Activated naive CD4-positive, alpha-beta T cell treated with anti-CD3 and anti-CD28 coated beads for 36 hours (primary cell): ENCODE measurements at regions not wholly inside any gene's neighbourhood (a gene's known extent, or its start where the extent isn't known, plus 50 kb on each side); places are given as distances from the start of the nearest gene placed in this dataset.

Experiments used
- CTCF ChIA-PET: fragments of 350-600 bp; sonication (Branson Sonifier 250); formaldehyde crosslinking; loops from one replicate; lab custom pipeline; 2021; ENCODE audit warnings: antibody characterized with exemption; lab: Charles Lee
- DNase-seq: peaks from one replicate; pipeline ENCODE4 v3.0.0-alpha.2; 2020
- H3K27ac Mint-ChIP-seq: one replicate; pipeline ENCODE4 v1.8.0; 2021; ENCODE audit warnings: mild to moderate bottlenecking, mixed read lengths
- H3K27me3 Mint-ChIP-seq: one replicate; pipeline ENCODE4 v1.8.0; 2021; ENCODE audit warnings: low read depth, mixed read lengths
- H3K36me3 Mint-ChIP-seq: one replicate; pipeline ENCODE4 v1.8.0; 2021; ENCODE audit warnings: low read depth, mixed read lengths
- H3K4me1 Mint-ChIP-seq: one replicate; pipeline ENCODE4 v1.8.0; 2021; ENCODE audit warnings: low read depth, mixed read lengths
- H3K4me3 Mint-ChIP-seq: one replicate; pipeline ENCODE4 v1.8.0; 2021; ENCODE audit warnings: mild to moderate bottlenecking, moderate library complexity, mixed read lengths
- H3K9me3 Mint-ChIP-seq: one replicate; pipeline ENCODE4 v1.8.0; 2021; ENCODE audit warnings: mixed read lengths
- intact Hi-C: fragments of 100-400 bp; cut with micrococcal nuclease; formaldehyde crosslinking; loops from one replicate; pipeline ENCODE4 v1.15.1; 2023

DNA sequence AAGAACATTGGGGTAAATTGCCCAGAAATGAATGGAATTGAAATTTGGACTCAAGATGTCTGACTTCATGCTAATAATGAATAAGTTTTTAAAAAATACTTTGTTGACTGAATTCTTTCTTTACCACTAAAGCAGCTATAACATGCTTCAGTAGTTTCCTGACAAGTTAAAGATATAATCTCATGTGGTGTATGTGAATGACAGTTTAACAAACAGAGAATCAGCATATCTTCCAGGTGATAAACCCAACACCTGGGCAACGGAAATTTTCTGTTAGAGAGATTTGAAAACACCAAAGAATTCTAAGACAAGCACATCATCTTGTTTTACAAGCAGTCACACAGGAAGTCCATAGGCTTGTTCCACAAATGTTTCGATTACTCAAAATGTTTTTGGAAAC is 372.6 kb upstream of the VRK2 start:
- H3K9me3 Mint-ChIP-seq: no peaks in the 10 kb centered on the region
- intact Hi-C loops: no loop called here

DNA sequence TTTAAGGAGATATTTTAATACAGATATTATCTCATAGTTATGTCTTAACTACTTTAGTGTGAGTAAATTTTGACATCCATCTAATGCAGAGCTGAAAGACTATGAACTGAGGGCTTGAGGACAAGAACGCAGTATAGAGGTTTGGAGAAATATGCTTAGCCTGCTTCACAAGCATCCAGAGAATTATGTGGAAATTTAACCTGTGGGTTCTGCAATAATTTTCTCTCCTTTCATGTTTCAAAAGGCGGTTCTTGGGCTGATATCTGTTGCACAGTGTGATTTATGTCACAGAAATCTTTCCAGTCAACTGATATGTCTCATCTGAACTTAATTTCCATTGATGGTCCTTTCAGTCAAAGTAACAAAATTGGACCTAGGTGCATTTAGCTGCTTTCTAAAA is 371.9 kb upstream of the VRK2 start:
- DNase-seq: no peak
- intact Hi-C loops: no loop called here
- Mint-ChIP-seq H3K4me3 (no peak overlapping the region), H3K9me3 (no peaks in the 10 kb centered on the region), H3K27me3 (no peaks in the 10 kb centered on the region), H3K4me1 (no peaks in the 10 kb centered on the region), H3K36me3 (no peaks in the 10 kb centered on the region), H3K27ac (no peak overlapping the region)
- CTCF ChIA-PET: interaction anchor here (0.6 kb wide), 1 partner anchor 86 kb away, joined by 3 read pairs; no protein-coding TSS in a partner anchor

More for the DNA sequence above, 372.6 kb upstream of the VRK2 start:
- no peak overlapping the region for H3K4me3 Mint-ChIP-seq
- H3K36me3 Mint-ChIP-seq: no peaks in the 10 kb centered on the region
- no peaks in the 10 kb centered on the region for H3K27me3 Mint-ChIP-seq
- H3K27ac Mint-ChIP-seq: no peak overlapping the region
- CTCF ChIA-PET: no interaction called here
- H3K4me1 Mint-ChIP-seq: no peaks in the 10 kb centered on the region
- DNase-seq: no peak

DNA sequence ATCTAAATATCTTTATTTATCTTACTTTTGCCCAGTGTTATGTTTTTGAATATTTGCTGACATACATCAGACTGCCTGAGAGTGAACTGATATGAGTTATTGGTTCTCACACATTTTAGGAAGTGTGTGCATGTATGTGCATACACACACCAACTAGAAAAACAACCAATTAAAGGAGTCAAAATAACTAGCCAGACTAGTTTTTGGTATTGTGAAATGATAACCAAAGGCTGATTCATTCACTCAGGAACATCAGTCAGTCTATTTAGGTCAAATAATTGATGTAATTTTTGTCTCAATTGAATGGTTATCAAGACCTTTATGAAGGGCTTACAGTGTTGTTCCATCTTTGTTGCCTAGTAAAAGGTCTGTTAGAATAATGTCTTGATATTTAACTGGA is 369.3 kb upstream of the VRK2 start:
- no peak for DNase-seq
- H3K36me3 Mint-ChIP-seq: no peaks in the 10 kb centered on the region
- CTCF ChIA-PET: no interaction called here
- H3K27ac Mint-ChIP-seq: no peak overlapping the region
- intact Hi-C loops: no loop called here
- H3K27me3 Mint-ChIP-seq: no peaks in the 10 kb centered on the region
- H3K4me1 Mint-ChIP-seq: no peaks in the 10 kb centered on the region
- no peak overlapping the region for H3K4me3 Mint-ChIP-seq
- H3K9me3 Mint-ChIP-seq: no peaks in the 10 kb centered on the region

DNA sequence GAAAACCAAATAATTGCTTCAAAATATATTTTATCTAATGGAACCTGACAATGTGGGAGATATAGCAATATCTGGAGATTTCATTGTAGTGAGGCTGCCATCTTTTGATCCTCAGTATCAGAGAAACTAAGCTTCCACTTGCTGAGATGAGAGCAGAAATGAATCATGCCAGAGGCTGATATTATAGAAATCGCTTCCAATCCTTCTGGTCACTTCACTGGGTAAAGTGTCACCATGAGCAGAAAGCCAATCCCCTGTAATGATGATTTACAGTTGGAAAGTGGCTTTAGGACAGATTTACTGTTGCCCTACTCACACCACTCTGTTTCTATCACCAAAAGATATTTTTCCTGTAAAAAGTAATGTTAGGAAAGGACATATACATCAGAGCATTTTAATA is 365.0 kb upstream of the VRK2 start:
- no peak overlapping the region for H3K27ac Mint-ChIP-seq

DNA sequence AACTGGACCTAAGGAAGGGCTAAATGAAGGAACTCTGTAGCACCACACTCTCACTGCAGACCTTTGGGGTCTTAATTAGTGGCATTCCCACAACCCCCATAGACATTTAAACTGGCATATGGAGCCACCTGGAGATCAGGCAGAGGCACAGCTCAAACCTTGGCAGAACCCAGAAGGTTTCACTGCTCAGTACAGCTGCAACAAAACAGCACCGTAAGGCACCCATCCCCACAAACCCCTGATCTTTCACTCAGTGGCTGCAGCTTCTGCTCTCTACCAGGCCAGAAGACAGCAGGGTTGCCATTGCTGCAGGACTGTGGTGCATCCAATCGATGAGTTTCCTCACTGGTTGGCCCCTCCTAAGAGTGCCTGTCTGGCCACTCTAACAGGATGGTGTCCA is 361.6 kb upstream of the VRK2 start:
- CTCF ChIA-PET: interaction anchor here (0.7 kb wide), 1 partner anchor 536 kb away, joined by 3 read pairs; no protein-coding TSS in a partner anchor
- H3K4me3 Mint-ChIP-seq: no peak overlapping the region
- intact Hi-C loops: no loop called here
- H3K36me3 Mint-ChIP-seq: no peaks in the 10 kb centered on the region
- peaks cover 14% of the 10 kb centered on the region for H3K9me3 Mint-ChIP-seq
- H3K4me1 Mint-ChIP-seq: no peaks in the 10 kb centered on the region
- H3K27me3 Mint-ChIP-seq: peaks cover 2% of the 10 kb centered on the region
- no peak for DNase-seq
- no peak overlapping the region for H3K27ac Mint-ChIP-seq

More for the DNA sequence above, 365.0 kb upstream of the VRK2 start:
- Mint-ChIP-seq H3K9me3 (no peaks in the 10 kb centered on the region), H3K4me1 (no peaks in the 10 kb centered on the region), H3K36me3 (no peaks in the 10 kb centered on the region), H3K27me3 (peaks cover 2% of the 10 kb centered on the region), H3K4me3 (no peak overlapping the region)
- intact Hi-C loops: no loop called here
- CTCF ChIA-PET: no interaction called here
- DNase-seq: no peak

DNA sequence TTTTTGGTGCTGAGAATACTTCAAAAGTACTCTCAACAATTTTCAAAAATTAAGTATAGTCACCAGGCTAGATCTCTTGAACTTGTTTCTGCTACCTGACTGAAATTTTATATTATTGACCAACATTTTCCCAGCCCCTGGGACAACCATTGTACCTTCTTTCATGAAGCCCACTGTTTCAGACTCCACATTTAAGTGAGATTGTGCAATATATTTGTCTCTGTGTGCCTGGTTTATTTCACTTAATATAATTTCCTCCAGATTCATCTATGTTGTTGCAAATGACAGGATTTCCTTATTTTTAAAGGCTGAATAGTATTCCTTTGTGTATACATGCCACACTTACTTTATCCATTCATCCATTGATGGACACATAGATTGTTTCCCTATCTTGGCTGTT is 354.2 kb upstream of the VRK2 start:
- Mint-ChIP-seq H3K27me3 (no peaks in the 10 kb centered on the region), H3K36me3 (no peaks in the 10 kb centered on the region), H3K4me3 (no peak overlapping the region), H3K4me1 (no peaks in the 10 kb centered on the region), H3K9me3 (peaks cover 29% of the 10 kb centered on the region), H3K27ac (no peak overlapping the region)
- CTCF ChIA-PET: no interaction called here
- intact Hi-C loops: no loop called here
- no peak for DNase-seq

DNA sequence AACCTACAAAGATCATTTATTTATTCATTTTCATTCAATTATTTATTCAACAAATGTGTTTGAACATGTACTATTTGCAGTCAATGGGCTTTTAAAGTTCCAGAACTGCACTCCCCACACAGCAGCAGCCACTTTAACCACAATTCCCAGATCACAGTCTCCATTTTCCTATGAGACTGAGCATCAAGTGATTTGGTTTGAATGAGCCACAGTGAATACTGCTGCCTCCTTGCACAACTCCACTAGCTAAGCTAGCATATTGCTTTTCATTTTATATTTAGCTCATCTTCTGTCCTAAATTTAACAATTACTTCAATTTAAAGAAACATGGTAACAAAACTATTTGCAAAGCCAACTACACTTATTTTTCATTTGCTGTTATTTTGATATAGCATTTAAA is 353.4 kb upstream of the VRK2 start:
- no peak overlapping the region for H3K4me3 Mint-ChIP-seq
- intact Hi-C loops: no loop called here
- peaks cover 29% of the 10 kb centered on the region for H3K9me3 Mint-ChIP-seq
- H3K27ac Mint-ChIP-seq: no peak overlapping the region
- CTCF ChIA-PET: interaction anchor here (0.6 kb wide), 1 partner anchor 1844 kb away, joined by 4 read pairs; no protein-coding TSS in a partner anchor
- no peak for DNase-seq
- no peaks in the 10 kb centered on the region for H3K36me3 Mint-ChIP-seq
- H3K4me1 Mint-ChIP-seq: no peaks in the 10 kb centered on the region
- H3K27me3 Mint-ChIP-seq: no peaks in the 10 kb centered on the region

DNA sequence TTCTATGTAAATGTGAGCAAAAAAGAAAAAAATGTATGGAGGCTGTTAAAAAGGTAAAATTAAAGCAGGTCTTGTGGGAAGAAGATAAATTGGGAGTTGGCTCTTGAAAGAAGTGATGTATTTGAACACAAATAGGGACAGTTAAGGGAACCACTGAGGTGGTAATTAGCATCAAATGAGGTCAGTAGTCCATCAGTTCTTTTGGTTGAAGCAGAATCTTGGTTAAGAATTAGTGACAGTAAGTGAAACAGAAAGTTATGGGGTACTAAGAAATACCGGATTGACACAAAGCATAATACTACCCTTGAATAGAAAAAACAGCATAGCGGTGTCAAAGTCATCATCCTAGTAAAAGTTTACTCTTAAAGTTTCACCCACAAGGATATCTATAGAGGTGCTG is 352.6 kb upstream of the VRK2 start:
- intact Hi-C loops: no loop called here
- Mint-ChIP-seq H3K27me3 (no peaks in the 10 kb centered on the region), H3K27ac (no peak overlapping the region), H3K4me1 (no peaks in the 10 kb centered on the region), H3K9me3 (peaks cover 24% of the 10 kb centered on the region), H3K4me3 (no peak overlapping the region), H3K36me3 (no peaks in the 10 kb centered on the region)
- CTCF ChIA-PET: no interaction called here
- no peak for DNase-seq

DNA sequence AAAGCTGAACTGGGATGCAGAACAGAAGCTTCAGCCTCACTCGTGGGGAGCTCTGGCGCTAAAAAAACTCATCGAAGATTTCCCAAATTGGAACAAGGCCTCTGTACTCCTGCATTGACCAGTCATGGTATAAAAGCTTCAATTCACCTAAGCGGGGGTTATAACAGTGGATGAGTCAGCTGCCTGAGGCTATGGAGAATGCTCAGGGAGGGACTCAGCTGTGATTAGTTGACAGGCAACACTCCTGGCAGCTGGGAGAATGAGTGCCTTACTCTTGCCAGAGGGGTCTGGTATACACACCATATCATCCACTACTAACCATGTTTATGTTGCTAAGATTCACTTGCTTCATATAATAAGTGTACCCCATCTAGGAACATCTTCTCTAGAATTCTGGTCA is 350.6 kb upstream of the VRK2 start:
- CTCF ChIA-PET: interaction anchor here (1.0 kb wide), 1 partner anchor 25 kb away, joined by 3 read pairs; no protein-coding TSS in a partner anchor
- intact Hi-C loops: no loop called here
- Mint-ChIP-seq H3K4me1 (no peaks in the 10 kb centered on the region), H3K4me3 (no peak overlapping the region), H3K9me3 (peaks cover 7% of the 10 kb centered on the region), H3K27me3 (no peaks in the 10 kb centered on the region), H3K27ac (no peak overlapping the region), H3K36me3 (no peaks in the 10 kb centered on the region)
- DNase-seq: no peak

DNA sequence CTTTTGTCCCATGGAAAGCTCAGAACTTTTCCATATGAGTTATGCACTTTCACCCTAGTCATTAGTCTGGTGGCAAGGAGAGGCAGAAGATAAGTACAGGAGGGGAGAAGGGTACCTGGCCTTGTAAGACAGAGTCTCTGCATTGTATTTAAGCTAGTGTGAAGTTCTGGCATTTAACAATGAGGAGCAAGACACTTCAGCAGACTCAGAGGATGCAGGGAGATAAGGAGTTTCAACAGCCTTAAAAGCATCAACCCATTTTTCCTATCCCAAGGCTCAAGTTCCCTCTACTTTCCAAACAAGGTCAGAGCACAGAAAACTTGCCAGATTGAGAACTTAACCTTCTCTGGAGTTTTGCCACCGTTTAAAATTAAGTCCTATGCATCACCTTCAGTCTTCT is 348.2 kb upstream of the VRK2 start:
- intact Hi-C loops: no loop called here
- Mint-ChIP-seq H3K9me3 (no peaks in the 10 kb centered on the region), H3K27ac (no peak overlapping the region), H3K36me3 (no peaks in the 10 kb centered on the region), H3K4me1 (no peaks in the 10 kb centered on the region), H3K27me3 (no peaks in the 10 kb centered on the region), H3K4me3 (no peak overlapping the region)
- DNase-seq: no peak
- CTCF ChIA-PET: interaction anchor here (0.5 kb wide), 1 partner anchor 143 kb away, joined by 5 read pairs; no protein-coding TSS in a partner anchor

DNA sequence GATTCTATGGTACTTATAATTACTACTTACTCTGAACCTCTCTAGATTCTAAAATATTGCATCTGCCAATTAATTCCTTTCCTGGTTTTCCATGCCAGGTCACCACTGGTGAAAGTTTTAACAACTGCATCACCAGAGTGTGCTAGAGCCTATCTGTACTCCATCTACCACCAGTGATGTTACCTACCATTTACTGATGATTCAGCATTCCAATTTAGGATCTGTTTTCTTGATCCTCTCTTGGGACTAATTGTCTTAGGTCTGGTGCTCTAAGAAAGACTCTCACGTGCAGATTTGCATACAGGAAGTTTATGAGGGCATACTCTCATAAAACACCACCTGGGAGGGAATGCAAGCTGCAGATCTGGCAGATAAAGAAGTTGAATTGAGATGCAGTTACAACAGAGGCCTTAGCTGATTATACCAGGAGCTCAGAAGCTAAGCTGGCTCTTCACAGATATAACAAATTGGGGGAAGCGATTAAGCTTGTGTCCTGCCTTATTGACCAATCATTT is 347.6 kb upstream of the VRK2 start:
- H3K27me3 Mint-ChIP-seq: no peaks in the 10 kb centered on the region
- no peaks in the 10 kb centered on the region for H3K9me3 Mint-ChIP-seq
- H3K27ac Mint-ChIP-seq: no peak overlapping the region
- no peak for DNase-seq
- intact Hi-C loops: no loop called here
- no peaks in the 10 kb centered on the region for H3K36me3 Mint-ChIP-seq
- H3K4me1 Mint-ChIP-seq: no peaks in the 10 kb centered on the region
- CTCF ChIA-PET: interaction anchor here (0.5 kb wide), 1 partner anchor 144 kb away, joined by 5 read pairs; no protein-coding TSS in a partner anchor
- no peak overlapping the region for H3K4me3 Mint-ChIP-seq

DNA sequence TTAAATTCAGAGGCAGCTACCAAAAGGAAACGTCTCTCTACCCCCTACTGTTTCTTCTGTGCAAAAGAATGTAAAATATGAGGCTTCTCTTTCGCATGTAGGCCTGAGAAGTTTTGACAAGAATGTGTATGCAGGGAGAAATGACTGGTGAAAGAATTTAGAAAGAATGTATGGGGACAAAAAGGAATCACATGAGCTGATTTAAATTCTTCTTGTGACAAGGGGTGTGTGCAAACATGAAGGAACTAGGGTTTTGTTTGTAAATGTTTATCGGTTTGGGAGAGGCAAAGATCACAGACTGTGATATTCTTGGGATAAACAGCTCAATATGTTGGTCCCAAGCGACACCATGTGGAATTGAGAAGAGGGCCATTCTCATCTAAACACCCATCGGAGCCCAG is 345.2 kb upstream of the VRK2 start:
- Mint-ChIP-seq H3K4me1 (no peaks in the 10 kb centered on the region), H3K9me3 (no peaks in the 10 kb centered on the region), H3K36me3 (no peaks in the 10 kb centered on the region), H3K27ac (no peak overlapping the region), H3K4me3 (no peak overlapping the region), H3K27me3 (no peaks in the 10 kb centered on the region)
- DNase-seq: no peak
- CTCF ChIA-PET: interaction anchor here (1.1 kb wide), 1 partner anchor 19 kb away, joined by 4 read pairs; no protein-coding TSS in a partner anchor
- intact Hi-C loops: no loop called here

DNA sequence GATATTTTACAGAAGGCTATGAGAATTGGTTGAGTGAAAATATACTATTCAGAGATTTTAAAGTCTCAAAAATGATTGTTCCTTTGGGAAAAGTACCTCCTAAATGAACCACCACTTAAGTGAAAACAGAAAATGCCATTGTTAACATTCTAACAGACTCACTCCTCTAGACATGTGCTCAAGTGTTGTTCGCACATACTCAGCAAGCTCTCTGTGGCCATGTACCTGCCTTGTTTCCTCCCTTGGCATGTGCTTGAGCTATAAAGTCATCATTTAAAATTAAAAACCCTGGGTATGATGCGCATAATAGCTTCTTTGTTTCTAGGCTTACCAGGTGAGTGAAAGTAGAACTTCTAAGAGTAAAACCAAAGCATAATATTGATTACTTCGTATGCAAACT is 343.2 kb upstream of the VRK2 start:
- Mint-ChIP-seq H3K9me3 (no peaks in the 10 kb centered on the region), H3K4me3 (no peak overlapping the region), H3K27me3 (no peaks in the 10 kb centered on the region), H3K4me1 (no peaks in the 10 kb centered on the region), H3K36me3 (no peaks in the 10 kb centered on the region), H3K27ac (no peak overlapping the region)
- DNase-seq: no peak
- CTCF ChIA-PET: no interaction called here
- intact Hi-C loops: no loop called here
